ENCODE measurements at regions not wholly inside any gene's neighbourhood (a gene's known extent, or its start where the extent isn't known, plus 50 kb on each side); places are given as distances from the start of the nearest gene placed in this dataset.
"Not testable (repeated sequence)": the region's sequence is repeated elsewhere in the genome, so short reads cannot be mapped to it uniquely, and the experiment has no call there.

DNA sequence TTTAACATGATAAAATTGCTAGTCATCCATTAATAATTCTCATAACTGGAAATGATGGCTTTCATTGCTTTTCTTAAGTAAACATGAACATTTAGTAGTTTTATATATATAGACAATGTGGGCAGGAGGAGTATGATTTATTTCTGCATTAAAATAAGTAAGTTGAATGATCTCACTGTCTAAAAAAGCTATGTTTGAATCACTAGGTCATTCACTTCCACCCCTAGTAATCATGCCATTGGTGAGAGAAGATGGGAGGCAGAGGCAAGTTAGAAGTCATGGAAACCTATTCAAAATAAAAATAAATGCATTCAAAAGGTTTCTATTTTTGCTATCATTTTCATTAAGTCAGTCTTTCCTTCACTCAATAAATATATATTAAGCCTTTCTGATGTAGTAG lies 226.4 kb downstream of the DUSP10 start:
- H3K36me3 ChIP-seq (ENCODE audit: control insufficient read depth, insufficient read depth, low read length), result no peaks in the 10 kb centered on the region
- H3K27ac ChIP-seq (ENCODE audit: low read depth, low read length), result no peak overlapping the region
- no peaks in the 10 kb centered on the region for H3K9me3 ChIP-seq (ENCODE audit: control insufficient read depth, insufficient read depth, low read length)
- H3K4me1 ChIP-seq (ENCODE audit: control insufficient read depth, insufficient read depth, low read length), result no peaks in the 10 kb centered on the region
- no peak overlapping the region for H3K4me3 ChIP-seq (ENCODE audit: low read depth, low read length)
- no peaks in the 10 kb centered on the region for H3K27me3 ChIP-seq (ENCODE audit: control insufficient read depth, insufficient read depth, low read length)
- DNase-seq (ENCODE audit: low read depth in 4 of 6, low spot score in 6 of 6), result no peak

DNA sequence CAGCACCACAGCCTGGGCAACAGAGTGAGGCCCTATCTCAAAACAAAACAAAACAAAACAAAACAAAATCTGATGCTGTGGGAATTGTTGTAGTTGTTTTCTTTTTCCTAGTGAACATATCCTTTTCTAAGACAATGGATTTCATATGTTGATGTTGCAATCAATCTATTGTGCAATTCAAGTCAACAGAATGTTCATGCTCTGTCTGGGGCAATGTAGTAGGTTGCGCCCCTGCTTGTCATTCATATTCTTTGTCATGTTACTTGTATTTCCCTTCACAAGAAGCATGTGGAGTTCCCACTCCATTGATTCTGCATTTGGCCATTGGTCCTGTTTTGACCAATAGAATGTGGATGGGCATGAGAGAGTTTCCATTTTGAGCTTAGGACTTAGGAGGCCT lies 223.9 kb downstream of the DUSP10 start:
- no peaks in the 10 kb centered on the region for H3K27me3 ChIP-seq (ENCODE audit: control insufficient read depth, insufficient read depth, low read length)
- DNase-seq (ENCODE audit: low read depth in 4 of 6, low spot score in 6 of 6), result no peak

DNA sequence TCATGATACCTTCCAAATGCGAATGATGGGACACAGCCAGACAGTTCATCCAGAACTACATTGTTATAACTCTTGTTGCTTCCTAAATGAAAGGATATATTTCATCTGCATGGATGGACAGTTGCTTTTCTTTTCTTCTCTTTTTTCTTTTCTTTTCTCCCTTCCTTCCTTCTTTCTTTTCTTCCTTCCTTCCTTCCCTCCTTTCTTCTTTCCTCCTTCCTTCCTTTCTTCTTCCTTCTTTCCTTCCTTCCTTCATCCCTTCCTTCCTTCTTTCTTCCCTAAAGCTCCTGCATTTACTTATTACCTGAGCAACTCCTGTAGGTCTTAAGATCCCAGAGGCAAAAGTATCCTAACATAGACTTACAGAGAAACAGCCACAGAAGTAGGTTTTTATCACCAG lies 221.6 kb downstream of the DUSP10 start:
- Histone ChIP-seq H3K9me3 (ENCODE audit: control insufficient read depth, insufficient read depth, low read length) (no peaks in the 10 kb centered on the region), H3K4me1 (ENCODE audit: control insufficient read depth, insufficient read depth, low read length) (no peaks in the 10 kb centered on the region)

More for the DNA sequence above, 223.9 kb downstream of the DUSP10 start:
- H3K9me3 ChIP-seq (ENCODE audit: control insufficient read depth, insufficient read depth, low read length), result no peaks in the 10 kb centered on the region
- WGBS (ENCODE audit: insufficient coverage), result no CpG with 5 or more reads among the region's 1 CpG
- no peaks in the 10 kb centered on the region for H3K36me3 ChIP-seq (ENCODE audit: control insufficient read depth, insufficient read depth, low read length)
- H3K4me1 ChIP-seq (ENCODE audit: control insufficient read depth, insufficient read depth, low read length), result no peaks in the 10 kb centered on the region
- H3K4me3 ChIP-seq (ENCODE audit: low read depth, low read length), result no peak overlapping the region
- no peak overlapping the region for H3K27ac ChIP-seq (ENCODE audit: low read depth, low read length)

DNA sequence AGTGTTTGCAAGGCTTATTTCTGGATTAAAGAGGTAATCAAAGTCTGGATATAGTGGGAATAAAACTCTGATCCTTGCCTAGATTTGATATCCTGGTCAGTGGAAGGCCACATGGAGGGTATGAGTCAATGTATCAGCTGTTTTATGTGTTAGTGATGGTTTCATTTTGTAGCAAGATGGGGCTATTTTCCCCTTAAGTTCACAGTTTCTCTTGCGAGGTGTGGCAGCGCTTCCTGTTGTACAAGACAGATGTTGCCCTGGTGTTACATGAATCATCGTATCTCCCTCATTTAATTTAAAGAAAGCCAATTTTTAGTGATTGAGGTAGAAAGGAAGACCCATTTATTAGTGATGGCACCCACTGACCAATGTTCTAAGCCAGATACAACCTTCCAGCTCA lies 220.2 kb downstream of the DUSP10 start:
- H3K4me1 ChIP-seq (ENCODE audit: control insufficient read depth, insufficient read depth, low read length), result no peaks in the 10 kb centered on the region
- H3K27ac ChIP-seq (ENCODE audit: low read depth, low read length), result no peak overlapping the region
- WGBS (ENCODE audit: insufficient coverage), result no CpG with 5 or more reads among the region's 3 CpGs
- DNase-seq (ENCODE audit: low read depth in 4 of 6, low spot score in 6 of 6), result no peak
- H3K9me3 ChIP-seq (ENCODE audit: control insufficient read depth, insufficient read depth, low read length), result no peaks in the 10 kb centered on the region
- H3K4me3 ChIP-seq (ENCODE audit: low read depth, low read length), result no peak overlapping the region
- H3K27me3 ChIP-seq (ENCODE audit: control insufficient read depth, insufficient read depth, low read length), result peaks cover 3% of the 10 kb centered on the region
- no peaks in the 10 kb centered on the region for H3K36me3 ChIP-seq (ENCODE audit: control insufficient read depth, insufficient read depth, low read length)

More for the DNA sequence above, 221.6 kb downstream of the DUSP10 start:
- H3K27ac ChIP-seq (ENCODE audit: low read depth, low read length), result no peak overlapping the region
- WGBS (ENCODE audit: insufficient coverage), result no CpG with 5 or more reads among the region's 1 CpG
- no peak for DNase-seq (ENCODE audit: low read depth in 4 of 6, low spot score in 6 of 6)
- H3K27me3 ChIP-seq (ENCODE audit: control insufficient read depth, insufficient read depth, low read length), result peaks cover 3% of the 10 kb centered on the region
- no peak overlapping the region for H3K4me3 ChIP-seq (ENCODE audit: low read depth, low read length)
- no peaks in the 10 kb centered on the region for H3K36me3 ChIP-seq (ENCODE audit: control insufficient read depth, insufficient read depth, low read length)

DNA sequence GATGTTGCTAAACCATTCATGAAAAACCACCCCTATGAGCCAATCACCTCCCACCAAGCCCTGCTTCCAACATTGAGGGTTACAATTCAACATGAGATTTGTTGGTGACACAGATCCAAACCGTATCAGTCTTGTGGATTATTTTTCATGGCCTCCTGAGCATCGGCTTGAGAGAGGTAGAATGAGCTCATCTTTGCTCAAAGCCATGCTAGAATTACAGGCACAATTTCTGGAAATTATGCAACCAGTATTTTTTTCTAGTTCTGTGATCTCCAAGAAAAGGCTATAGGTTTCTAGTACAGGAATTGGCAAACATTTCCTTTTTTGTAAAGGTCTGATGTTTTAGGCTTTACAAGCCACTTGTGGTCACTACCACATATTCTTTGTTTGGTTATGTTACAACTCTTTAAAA lies 219.4 kb downstream of the DUSP10 start:
- no peak for DNase-seq (ENCODE audit: low read depth in 4 of 6, low spot score in 6 of 6)
- H3K36me3 ChIP-seq (ENCODE audit: control insufficient read depth, insufficient read depth, low read length), result no peaks in the 10 kb centered on the region
- no peak overlapping the region for H3K27ac ChIP-seq (ENCODE audit: low read depth, low read length)
- 80% methylated on average over 2 of the region's 2 CpGs for WGBS (ENCODE audit: insufficient coverage)
- peaks cover 3% of the 10 kb centered on the region for H3K27me3 ChIP-seq (ENCODE audit: control insufficient read depth, insufficient read depth, low read length)
- no peaks in the 10 kb centered on the region for H3K4me1 ChIP-seq (ENCODE audit: control insufficient read depth, insufficient read depth, low read length)
- no peaks in the 10 kb centered on the region for H3K9me3 ChIP-seq (ENCODE audit: control insufficient read depth, insufficient read depth, low read length)
- no peak overlapping the region for H3K4me3 ChIP-seq (ENCODE audit: low read depth, low read length)

DNA sequence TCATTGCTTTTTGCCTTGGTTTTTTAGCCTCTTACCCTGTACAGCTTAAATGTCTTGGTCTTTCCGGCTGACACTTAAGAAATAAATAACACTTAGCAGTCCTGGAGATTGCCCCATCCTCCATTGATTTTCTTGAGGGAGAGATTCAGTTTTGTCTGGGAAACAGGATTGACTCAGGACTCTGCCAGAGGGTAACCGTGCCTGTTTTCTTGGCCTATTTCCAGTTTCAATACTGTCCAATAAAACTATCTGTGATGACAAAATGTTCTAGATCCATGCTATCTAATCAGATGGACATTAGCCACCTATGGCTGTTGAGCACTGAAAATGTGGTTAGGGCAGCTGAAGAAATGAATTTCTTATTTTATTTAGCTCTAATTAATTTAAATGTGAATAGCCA lies 216.1 kb downstream of the DUSP10 start:
- WGBS (ENCODE audit: insufficient coverage), result no CpG with 5 or more reads among the region's 2 CpGs
- Histone ChIP-seq H3K9me3 (ENCODE audit: control insufficient read depth, insufficient read depth, low read length) (no peaks in the 10 kb centered on the region), H3K27me3 (ENCODE audit: control insufficient read depth, insufficient read depth, low read length) (peaks cover 3% of the 10 kb centered on the region), H3K27ac (ENCODE audit: low read depth, low read length) (no peak overlapping the region), H3K36me3 (ENCODE audit: control insufficient read depth, insufficient read depth, low read length) (no peaks in the 10 kb centered on the region), H3K4me1 (ENCODE audit: control insufficient read depth, insufficient read depth, low read length) (peaks cover 4% of the 10 kb centered on the region), H3K4me3 (ENCODE audit: low read depth, low read length) (no peak overlapping the region)
- no peak for DNase-seq (ENCODE audit: low read depth in 4 of 6, low spot score in 6 of 6)

DNA sequence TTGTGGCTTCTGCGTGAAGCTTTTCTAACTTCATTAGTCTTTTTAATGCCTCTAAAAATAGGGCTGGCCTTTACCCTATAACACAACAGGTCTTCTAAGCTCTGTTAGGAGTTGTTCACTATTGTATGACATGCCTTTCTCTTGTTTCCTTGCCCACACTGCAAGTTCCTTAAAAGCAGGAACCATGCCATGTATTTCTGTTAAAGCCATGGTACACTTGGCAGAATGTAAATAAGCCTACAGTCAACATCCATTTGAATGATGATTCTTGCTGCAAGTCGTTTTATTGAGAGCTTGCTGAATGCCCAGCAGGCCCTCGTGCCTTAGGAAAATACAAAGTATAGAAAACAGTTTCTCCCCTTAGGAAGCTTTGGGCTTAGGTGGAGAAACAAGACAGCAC lies 214.6 kb downstream of the DUSP10 start:
- Histone ChIP-seq H3K27ac (ENCODE audit: low read depth, low read length) (no peak overlapping the region), H3K4me3 (ENCODE audit: low read depth, low read length) (no peak overlapping the region), H3K27me3 (ENCODE audit: control insufficient read depth, insufficient read depth, low read length) (peaks cover 7% of the 10 kb centered on the region), H3K36me3 (ENCODE audit: control insufficient read depth, insufficient read depth, low read length) (no peaks in the 10 kb centered on the region), H3K4me1 (ENCODE audit: control insufficient read depth, insufficient read depth, low read length) (peaks cover 4% of the 10 kb centered on the region), H3K9me3 (ENCODE audit: control insufficient read depth, insufficient read depth, low read length) (no peaks in the 10 kb centered on the region)
- no CpG with 5 or more reads among the region's 3 CpGs for WGBS (ENCODE audit: insufficient coverage)
- peak; percentile 12 to 73 (median 28) for DNase-seq (ENCODE audit: low read depth in 4 of 6, low spot score in 6 of 6)

DNA sequence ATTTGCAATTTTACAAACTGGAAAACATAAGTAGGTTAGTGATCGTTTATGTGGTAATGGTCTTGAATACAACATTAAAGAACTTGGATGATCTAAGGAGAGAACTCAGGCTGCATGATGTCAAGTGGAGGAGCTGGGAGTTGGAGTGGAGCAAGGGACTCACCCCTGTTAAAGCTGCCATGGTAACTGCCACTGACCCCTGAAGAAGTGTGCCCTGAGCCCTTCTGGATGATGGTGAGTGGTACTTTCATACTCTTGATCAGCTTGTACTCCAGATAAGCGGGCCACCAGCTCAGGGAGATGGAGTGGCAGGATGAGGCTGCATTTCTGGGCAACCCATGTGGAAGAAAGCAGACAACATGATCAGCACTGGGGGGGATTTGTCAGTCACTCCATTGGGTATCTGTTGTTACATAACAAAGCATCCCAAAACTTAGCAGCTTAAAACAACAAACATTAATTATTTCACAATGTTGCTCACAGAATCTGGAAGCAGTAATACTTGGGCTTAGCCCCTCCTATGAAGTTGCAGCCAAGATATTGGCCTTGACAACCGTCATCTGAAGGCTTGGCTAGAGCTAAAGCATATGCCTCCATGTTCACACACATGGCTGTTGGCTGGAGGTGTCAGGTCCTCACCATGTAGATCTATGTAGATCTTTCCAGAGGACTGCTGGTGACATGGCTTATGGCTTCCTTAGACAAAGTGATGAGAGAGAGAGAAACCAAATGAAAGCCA lies 213.8 kb downstream of the DUSP10 start:
- H3K27ac ChIP-seq (ENCODE audit: low read depth, low read length), result no peak overlapping the region
- H3K9me3 ChIP-seq (ENCODE audit: control insufficient read depth, insufficient read depth, low read length), result no peaks in the 10 kb centered on the region
- no peak overlapping the region for H3K4me3 ChIP-seq (ENCODE audit: low read depth, low read length)
- 69% methylated on average over 3 of the region's 3 CpGs for WGBS (ENCODE audit: insufficient coverage)
- DNase-seq (ENCODE audit: low read depth in 4 of 6, low spot score in 6 of 6), result no peak
- no peaks in the 10 kb centered on the region for H3K36me3 ChIP-seq (ENCODE audit: control insufficient read depth, insufficient read depth, low read length)
- peaks cover 7% of the 10 kb centered on the region for H3K27me3 ChIP-seq (ENCODE audit: control insufficient read depth, insufficient read depth, low read length)
- peaks cover 4% of the 10 kb centered on the region for H3K4me1 ChIP-seq (ENCODE audit: control insufficient read depth, insufficient read depth, low read length)

DNA sequence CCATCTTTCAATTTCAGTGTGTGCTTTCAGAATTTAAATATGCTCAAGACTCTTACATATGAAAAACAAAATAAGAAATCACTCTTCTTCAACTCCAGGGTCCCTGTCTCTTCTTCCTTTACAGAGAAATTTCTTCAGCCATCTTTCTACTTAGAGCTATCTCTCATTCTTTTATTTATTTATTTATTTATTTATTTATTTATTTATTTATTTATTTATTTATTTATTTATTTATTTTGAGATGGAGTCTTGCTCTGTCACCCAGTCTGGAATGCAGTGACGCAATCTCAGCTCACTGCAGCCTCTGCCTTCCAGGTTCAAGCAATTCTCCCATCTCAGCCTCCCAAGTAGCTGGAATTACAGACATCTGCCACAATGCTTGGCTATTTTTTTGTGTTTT lies 211.7 kb downstream of the DUSP10 start:
- WGBS (ENCODE audit: insufficient coverage), result no CpG with 5 or more reads among the region's 1 CpG
- not testable (repeated sequence) for DNase-seq (ENCODE audit: low read depth in 4 of 6, low spot score in 6 of 6); H3K36me3 ChIP-seq (ENCODE audit: control insufficient read depth, insufficient read depth, low read length); H3K9me3 ChIP-seq (ENCODE audit: control insufficient read depth, insufficient read depth, low read length); H3K27ac ChIP-seq (ENCODE audit: low read depth, low read length); H3K27me3 ChIP-seq (ENCODE audit: control insufficient read depth, insufficient read depth, low read length); H3K4me3 ChIP-seq (ENCODE audit: low read depth, low read length); H3K4me1 ChIP-seq (ENCODE audit: control insufficient read depth, insufficient read depth, low read length)

DNA sequence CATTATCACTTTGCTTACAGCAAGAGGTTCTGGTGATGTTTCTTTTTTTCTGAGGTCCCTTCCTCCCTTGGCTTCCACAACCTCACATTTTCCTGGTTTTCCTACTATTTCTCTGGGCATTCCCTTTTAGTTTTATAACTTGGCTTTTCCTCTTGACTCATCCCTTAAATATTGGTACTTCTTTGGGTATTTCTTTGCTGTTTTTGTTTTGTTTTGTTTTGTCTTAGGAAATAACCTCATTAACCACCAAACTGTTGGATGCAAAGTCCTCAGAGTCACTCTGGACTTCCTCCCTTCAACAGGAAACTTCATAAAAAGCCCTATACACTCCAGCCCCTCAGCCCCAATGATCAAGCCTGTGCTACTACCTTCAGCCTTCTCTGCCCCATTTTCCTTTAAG lies 211.1 kb downstream of the DUSP10 start:
- Histone ChIP-seq H3K27me3 (ENCODE audit: control insufficient read depth, insufficient read depth, low read length) (peaks cover 7% of the 10 kb centered on the region), H3K27ac (ENCODE audit: low read depth, low read length) (no peak overlapping the region), H3K9me3 (ENCODE audit: control insufficient read depth, insufficient read depth, low read length) (no peaks in the 10 kb centered on the region), H3K4me1 (ENCODE audit: control insufficient read depth, insufficient read depth, low read length) (peaks cover 4% of the 10 kb centered on the region), H3K36me3 (ENCODE audit: control insufficient read depth, insufficient read depth, low read length) (no peaks in the 10 kb centered on the region), H3K4me3 (ENCODE audit: low read depth, low read length) (no peak overlapping the region)
- no peak for DNase-seq (ENCODE audit: low read depth in 4 of 6, low spot score in 6 of 6)
